ENCODE measurements at regions not wholly inside any gene's neighbourhood (a gene's known extent, or its start where the extent isn't known, plus 50 kb on each side); places are given as distances from the start of the nearest gene placed in this dataset.

DNA sequence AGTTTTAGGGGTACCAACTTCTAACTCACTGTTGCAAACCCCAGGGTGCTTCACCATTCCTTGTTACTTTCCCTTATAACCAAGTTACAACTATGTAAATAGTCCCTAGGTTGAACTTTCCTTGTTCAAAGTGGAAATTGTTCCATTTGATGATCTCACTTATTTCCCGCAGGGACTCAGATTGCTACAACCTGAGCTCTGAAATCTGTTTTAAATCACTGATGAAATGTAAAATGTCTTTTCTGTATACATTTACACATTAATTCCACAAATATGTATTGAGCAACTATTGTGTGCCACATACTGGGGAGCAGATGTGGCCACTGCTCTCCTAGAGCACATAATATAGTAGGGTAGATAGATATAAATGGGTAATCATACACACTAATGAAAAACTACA, 69.1 kb upstream of the TARS1 start:
- Mint-ChIP-seq H3K4me1 (peaks cover 12% of the 10 kb centered on the region), H3K9me3 (no peaks in the 10 kb centered on the region), H3K27me3 (ENCODE audit: insufficient read depth) (no peaks in the 10 kb centered on the region), H3K36me3 (ENCODE audit: low read depth) (no peaks in the 10 kb centered on the region), H3K4me3 (no peak overlapping the region), H3K27ac (no peak overlapping the region)
- Histone ChIP-seq H3K9ac (ENCODE audit: extremely low read depth, low read length, poor library complexity, severe bottlenecking) (no peak overlapping the region), H3K27ac (ENCODE audit: low read depth, low read length) (no peak overlapping the region), H3K4me3 (ENCODE audit: low read length) (no peak overlapping the region), H3K36me3 (ENCODE audit: control insufficient read depth, insufficient read depth, low read length) (no peaks in the 10 kb centered on the region), H3K4me1 (ENCODE audit: control insufficient read depth, insufficient read depth, low read length) (no peaks in the 10 kb centered on the region), H3K9me3 (ENCODE audit: control insufficient read depth, low read length) (no peaks in the 10 kb centered on the region), H3K27me3 (ENCODE audit: control insufficient read depth, insufficient read depth, low read length, poor library complexity, severe bottlenecking) (no peaks in the 10 kb centered on the region)
- no peak for TF ChIP-seq CTCF (conservative IDR thresholded peaks at IDR 0.05)
- no peak for DNase-seq
- WGBS, 2 experiments (ENCODE audit: insufficient coverage in 1 of 2, insufficient read length in 1 of 2): 91 to 100% methylated on average over 1 of the region's 1 CpG

- peaks cover 12% of the 10 kb centered on the region for H3K4me1 Mint-ChIP-seq
- no peak overlapping the region for H3K9ac ChIP-seq (ENCODE audit: extremely low read depth, low read length, poor library complexity, severe bottlenecking)
- H3K4me3 Mint-ChIP-seq: no peak overlapping the region
- 96 to 100% methylated on average over 1 to 6 of the region's 6 CpGs for WGBS, 2 experiments (ENCODE audit: insufficient coverage in 1 of 2, insufficient read length in 1 of 2)
- H3K27me3 Mint-ChIP-seq (ENCODE audit: insufficient read depth): no peaks in the 10 kb centered on the region
- H3K36me3 Mint-ChIP-seq (ENCODE audit: low read depth): no peaks in the 10 kb centered on the region
- no peak overlapping the region for H3K4me3 ChIP-seq (ENCODE audit: low read length)
- DNase-seq: no peak
- H3K4me1 ChIP-seq (ENCODE audit: control insufficient read depth, insufficient read depth, low read length): no peaks in the 10 kb centered on the region
- no peak for TF ChIP-seq CTCF (conservative IDR thresholded peaks at IDR 0.05)
- H3K27ac Mint-ChIP-seq: no peak overlapping the region
- no peaks in the 10 kb centered on the region for H3K36me3 ChIP-seq (ENCODE audit: control insufficient read depth, insufficient read depth, low read length)
- H3K9me3 Mint-ChIP-seq: no peaks in the 10 kb centered on the region
- H3K27ac ChIP-seq (ENCODE audit: low read depth, low read length): no peak overlapping the region
- H3K9me3 ChIP-seq (ENCODE audit: control insufficient read depth, low read length): no peaks in the 10 kb centered on the region
- no peaks in the 10 kb centered on the region for H3K27me3 ChIP-seq (ENCODE audit: control insufficient read depth, insufficient read depth, low read length, poor library complexity, severe bottlenecking)
These were observed 67.9 kb upstream of the TARS1 start for GRCh38 chr5:33372721-33373472.

GRCh38 chr5:33375900-33376299, 64.9 kb upstream of the TARS1 start:
- H3K36me3 Mint-ChIP-seq (ENCODE audit: low read depth): no peaks in the 10 kb centered on the region

More at GRCh38 chr5:33375900-33376299, 64.9 kb upstream of the TARS1 start:
- Histone ChIP-seq H3K9me3 (ENCODE audit: control insufficient read depth, low read length) (no peaks in the 10 kb centered on the region), H3K27me3 (ENCODE audit: control insufficient read depth, insufficient read depth, low read length, poor library complexity, severe bottlenecking) (no peaks in the 10 kb centered on the region), H3K4me1 (ENCODE audit: control insufficient read depth, insufficient read depth, low read length) (no peaks in the 10 kb centered on the region), H3K4me3 (ENCODE audit: low read length) (no peak overlapping the region), H3K27ac (ENCODE audit: low read depth, low read length) (no peak overlapping the region), H3K36me3 (ENCODE audit: control insufficient read depth, insufficient read depth, low read length) (no peaks in the 10 kb centered on the region), H3K9ac (ENCODE audit: extremely low read depth, low read length, poor library complexity, severe bottlenecking) (no peak overlapping the region)
- Mint-ChIP-seq H3K9me3 (peaks cover 4% of the 10 kb centered on the region), H3K27me3 (ENCODE audit: insufficient read depth) (peaks cover 3% of the 10 kb centered on the region), H3K4me3 (no peak overlapping the region), H3K4me1 (no peaks in the 10 kb centered on the region), H3K27ac (no peak overlapping the region)
- DNase-seq: no peak
- TF ChIP-seq CTCF (conservative IDR thresholded peaks at IDR 0.05): no peak
- WGBS, 2 experiments (ENCODE audit: insufficient coverage in 1 of 2, insufficient read length in 1 of 2): 87 to 100% methylated on average over 2 of the region's 2 CpGs
